K562 (cell line): ENCODE measurements at regions not wholly inside any gene's neighbourhood (a gene's known extent, or its start where the extent isn't known, plus 50 kb on each side); places are given as distances from the start of the nearest gene placed in this dataset.

Source experiments
- ATAC-seq: fragments of 200-7000 bp; cut with Tn5 transposase; 3 replicates; pipeline ENCODE4 v1.9.1; 2020; ENCODE audit warnings: moderate library complexity
- BruUV-seq: library from RNA; stranded (reverse); fragments of 400-500 nt; replicated peaks from 2 replicates; lab custom pipeline; 2021; lab: Mats Ljungman, UMichigan
- CTCF ChIA-PET: fragments of 300-600 bp; formaldehyde crosslinking; extraction: SDS; loops from one replicate; lab custom pipeline; 2021; ENCODE audit warnings: low intra/inter-chr PET ratio; lab: Yijun Ruan, JAX
- POLR2A ChIA-PET: fragments of 300-600, 350-650 bp; sonication (Branson Sonifier 250); formaldehyde crosslinking; extraction: SDS; loops from one replicate; lab custom pipeline; 2021; ENCODE audit warnings: antibody characterized with exemption, inconsistent platforms; lab: Yijun Ruan, JAX
- DNase-seq, 4 experiments: peaks; one replicate each; pipeline versions ENCODE4 v3.0.0 to v3.0.0-alpha.2; 2011 to 2018; ENCODE audit warnings: low spot score in 3 of 4, mixed read lengths in 3 of 4; ENCODE audit errors: extremely low read depth in 1 of 4
- FAIRE-seq: peaks from 2 replicates; lab custom pipeline; 2011; peaks lifted over from hg19 to GRCh38; lab: Jason Lieb, UNC
- H2AFZ ChIP-seq: 2 replicates; pipeline ENCODE4 v1.6.0; 2011; ENCODE audit warnings: low read depth, low read length, control low read depth, inconsistent platforms
- H3K27ac ChIP-seq: fragments of 200-600 bp; 3 replicates; pipeline ENCODE4 v1.8.0; 2011; ENCODE audit warnings: low read depth, mild to moderate bottlenecking, control low read depth, inconsistent platforms, low read length, moderate library complexity, mixed read lengths; ENCODE audit errors: extremely low read depth
- H3K27me3 ChIP-seq, 2 experiments: fragments of 300-600 bp in 1 of 2; 2 replicates in 1 of 2; 3 replicates in 1 of 2; pipeline versions ENCODE4 v1.6.0 to v1.8.0; 2011; ENCODE audit warnings: inconsistent platforms in 2 of 2, low read length in 2 of 2, mild to moderate bottlenecking in 1 of 2, mixed read lengths in 1 of 2, moderate library complexity in 1 of 2; ENCODE audit not compliant: control insufficient read depth in 2 of 2, insufficient read depth in 2 of 2
- H3K36me3 ChIP-seq: fragments of 300-600 bp; 3 replicates; pipeline ENCODE4 v1.8.0; 2011; ENCODE audit warnings: mild to moderate bottlenecking, low read length, inconsistent platforms; ENCODE audit not compliant: control insufficient read depth, insufficient read depth
- H3K4me1 ChIP-seq, 2 experiments: fragments of 200-600 bp in 1 of 2; replicated peaks in 1 of 2; 2 replicates in 1 of 2; 3 replicates in 1 of 2; pipeline versions ENCODE4 v1.5.1 to v1.8.0; 2011; ENCODE audit warnings: inconsistent platforms in 2 of 2, low read length in 2 of 2, mild to moderate bottlenecking in 1 of 2, mixed read lengths in 1 of 2, moderate library complexity in 1 of 2; ENCODE audit not compliant: control insufficient read depth in 2 of 2, insufficient read depth in 2 of 2
- H3K4me2 ChIP-seq: 2 replicates; pipeline ENCODE4 v1.6.1; 2011; ENCODE audit warnings: low read length, control low read depth, inconsistent platforms, mixed read lengths; ENCODE audit not compliant: insufficient read depth
- H3K4me3 ChIP-seq: fragments of 200-600 bp; sonication (generic), shearing (Covaris generic); 2 replicates; pipeline ENCODE4 v1.5.1; 2016; ENCODE audit warnings: control low read depth, inconsistent platforms
- H3K79me2 ChIP-seq: fragments of 200-600 bp; 3 replicates; pipeline ENCODE4 v1.8.0; 2011; ENCODE audit warnings: low read length, inconsistent platforms; ENCODE audit not compliant: control insufficient read depth, insufficient read depth
- H3K9ac ChIP-seq, 2 experiments: 2 replicates each; pipeline versions ENCODE4 v1.6.0 to v1.6.1; 2011; ENCODE audit warnings: low read depth in 2 of 2, low read length in 2 of 2, control low read depth in 1 of 2, inconsistent platforms in 1 of 2, mild to moderate bottlenecking in 1 of 2, mixed read lengths in 1 of 2; ENCODE audit not compliant: insufficient read depth in 1 of 2
- H3K9me1 ChIP-seq: one replicate; pipeline ENCODE4 v1.6.0; 2011; ENCODE audit warnings: inconsistent platforms, mild to moderate bottlenecking, low read length, moderate library complexity; ENCODE audit not compliant: control insufficient read depth, insufficient read depth
- H3K9me3 ChIP-seq: replicated peaks from 2 replicates; pipeline ENCODE4 v1.5.1; 2011; ENCODE audit warnings: low read depth, low read length, inconsistent platforms; ENCODE audit not compliant: control insufficient read depth, insufficient read depth
- H4K20me1 ChIP-seq: replicated peaks from 2 replicates; pipeline ENCODE4 v1.6.1; 2011; ENCODE audit warnings: low read length, inconsistent platforms, mixed read lengths; ENCODE audit not compliant: control insufficient read depth, insufficient read depth
- FOXM1 ChIP-seq, 2 experiments: fragments of 450-650 bp in 1 of 2; sonication (generic) in 1 of 2; formaldehyde crosslinking in 1 of 2; IDR thresholded peaks; 2 replicates each; pipeline versions ENCODE4 v1.6.1 to v1.9.0; 2017 to 2022; ENCODE audit warnings: low read depth in 2 of 2, mild to moderate bottlenecking in 2 of 2, missing genetic modification reagents in 1 of 2, moderate library complexity in 1 of 2
- GABPB1 ChIP-seq: sonication (generic); formaldehyde crosslinking; IDR thresholded peaks from 2 replicates; pipeline ENCODE4 v1.8.0; 2022; ENCODE audit warnings: mild to moderate bottlenecking, missing genetic modification reagents
- MIER1 ChIP-seq: fragments of 450-650 bp; IDR thresholded peaks from 2 replicates; pipeline ENCODE4 v1.6.1; 2016; ENCODE audit warnings: antibody characterized with exemption, mild to moderate bottlenecking, low read depth
- NR0B1 ChIP-seq: fragments of 450-650 bp; IDR thresholded peaks from one replicate; pipeline ENCODE4 v1.6.1; 2018; ENCODE audit warnings: mild to moderate bottlenecking, moderate library complexity; ENCODE audit not compliant: partially characterized antibody
- ZNF586 ChIP-seq: fragments of 450-650 bp; formaldehyde crosslinking; conservative IDR thresholded peaks from 2 replicates; pipeline ENCODE4 v1.4.0; 2020; ENCODE audit warnings: mild to moderate bottlenecking, moderate library complexity
- WGBS: fragments of 100-300 bp; shearing (Covaris generic); methylation state at CpG from one replicate; pipeline ENCODE4 v1.1.6; 2016; ENCODE audit warnings: low coverage, mixed read lengths; ENCODE audit not compliant: insufficient coverage; ENCODE audit errors: missing lambda C conversion rate; 5-methylcytosine and 5-hydroxymethylcytosine counted together
- in situ Hi-C: fragments of 300-500 bp; cut with MboI; formaldehyde crosslinking; loops from 4 replicates; pipeline ENCODE4 v1.15.0; 2018; ENCODE audit warnings: inconsistent platforms, mixed read lengths
- intact Hi-C: fragments of 100-400 bp; cut with micrococcal nuclease; formaldehyde crosslinking; loops from 2 replicates; pipeline ENCODE4 v1.14.2; 2022

- Histone ChIP-seq H3K4me3 (no peak overlapping the region), H3K27me3 (peaks cover 12 to 49% of the 10 kb centered on the region in 2 experiments), H3K9me3 (no peaks in the 10 kb centered on the region), H2AFZ (no peak overlapping the region), H4K20me1 (no peaks in the 10 kb centered on the region), H3K9ac (no peak overlapping the region), H3K36me3 (no peaks in the 10 kb centered on the region), H3K27ac (no peak overlapping the region), H3K79me2 (no peaks in the 10 kb centered on the region), H3K4me2 (no peak overlapping the region), H3K4me1 (no peaks in the 10 kb centered on the region; a peak in 1 of 5 replicates), H3K9me1 (no peaks in the 10 kb centered on the region)
- in situ Hi-C loops, result no loop called here
- intact Hi-C loops, result no loop called here
- DNase-seq (no peak), FAIRE-seq (no peak), ATAC-seq (no peak)
- WGBS, result 3% methylated on average over 9 of the region's 10 CpGs
- BruUV-seq, result no TSS peak
- ChIA-PET CTCF (no interaction called here), POLR2A (interaction anchor here (0.7 kb wide), 2 partner anchors 29 to 91 kb away, joined by 3 to 5 read pairs; no protein-coding TSS in a partner anchor)
- TF ChIP-seq FOXM1 (IDR thresholded peaks at IDR 0.05; ENCODE audit: low read depth) (no peak), FOXM1 (CRISPR knock-in tag; IDR thresholded peaks at IDR 0.05; ENCODE audit: low read depth) (no peak), NR0B1 (no peak), ZNF586 (CRISPR knock-in tag) (no peak), MIER1 (no peak), GABPB1 (CRISPR knock-in tag) (no peak)
Measured at GRCh38 chr12:111074965-111075364, 154.6 kb upstream of the MYL2 start.
